GM06990 (cell line): ENCODE measurements at regions not wholly inside any gene's neighbourhood (a gene's known extent, or its start where the extent isn't known, plus 50 kb on each side); places are given as distances from the start of the nearest gene placed in this dataset.

ENCODE experiments used
- DNase-seq: peaks from one replicate; pipeline ENCODE4 v3.0.0-alpha.2; 2011; ENCODE audit not compliant: insufficient read length; ENCODE audit errors: extremely low read depth
- H3K27me3 ChIP-seq: replicated peaks from 2 replicates; pipeline ENCODE4 v1.6.0; 2011; ENCODE audit warnings: low read length; ENCODE audit not compliant: control insufficient read depth, insufficient read depth
- H3K36me3 ChIP-seq: 2 replicates; pipeline ENCODE4 v1.5.1; 2011; ENCODE audit warnings: low read length; ENCODE audit not compliant: control insufficient read depth, insufficient read depth
- H3K4me3 ChIP-seq: replicated peaks from 2 replicates; pipeline ENCODE4 v1.5.1; 2011; ENCODE audit warnings: low read depth, mild to moderate bottlenecking, control low read depth, low read length
- CTCF ChIP-seq: IDR thresholded peaks from 2 replicates; pipeline ENCODE4 v1.5.1; 2011; ENCODE audit warnings: low read length, control low read depth, mild to moderate bottlenecking, inconsistent platforms; ENCODE audit not compliant: insufficient read depth, poor library complexity, severe bottlenecking

- DNase-seq = no peak
These were observed 195.8 kb upstream of the NEBL start for GRCh38 chr10:21092683-21093524.

GRCh38 chr10:21090609-21091082 lies 193.5 kb upstream of the NEBL start:
- no peak overlapping the region for H3K4me3 ChIP-seq
- no peaks in the 10 kb centered on the region for H3K27me3 ChIP-seq
- no peak for DNase-seq
- TF ChIP-seq CTCF = no peak
- H3K36me3 ChIP-seq = no peaks in the 10 kb centered on the region

More at GRCh38 chr10:21092683-21093524, 195.8 kb upstream of the NEBL start:
- Histone ChIP-seq H3K27me3 (no peaks in the 10 kb centered on the region), H3K36me3 (no peaks in the 10 kb centered on the region), H3K4me3 (no peak overlapping the region)
- no peak for TF ChIP-seq CTCF

- Histone ChIP-seq H3K27me3 (no peaks in the 10 kb centered on the region), H3K4me3 (no peak overlapping the region), H3K36me3 (no peaks in the 10 kb centered on the region)
- no peak for TF ChIP-seq CTCF
- no peak for DNase-seq
These were observed 190.4 kb upstream of the NEBL start for GRCh38 chr10:21087476-21087875.

- Histone ChIP-seq H3K4me3 (no peak overlapping the region), H3K27me3 (no peaks in the 10 kb centered on the region), H3K36me3 (no peaks in the 10 kb centered on the region)
- DNase-seq = no peak
- no peak for TF ChIP-seq CTCF
These were observed 187.6 kb upstream of the NEBL start for GRCh38 chr10:21084700-21085099.

GRCh38 chr10:21083861-21084260 lies 186.8 kb upstream of the NEBL start:
- Histone ChIP-seq H3K36me3 (no peaks in the 10 kb centered on the region), H3K27me3 (no peaks in the 10 kb centered on the region), H3K4me3 (no peak overlapping the region)
- no peak for TF ChIP-seq CTCF
- no peak for DNase-seq
